Endothelial cell of umbilical vein (primary cell): ENCODE measurements at regions not wholly inside any gene's neighbourhood (a gene's known extent, or its start where the extent isn't known, plus 50 kb on each side); places are given as distances from the start of the nearest gene placed in this dataset.

Source experiments
- BruUV-seq: library from RNA; stranded (reverse); fragments of 400-500 nt; replicated peaks from 2 replicates; lab custom pipeline; 2021; lab: Mats Ljungman, UMichigan
- CTCF ChIA-PET: fragments of 300-600, 350-600 bp; sonication (Branson Sonifier 250); formaldehyde crosslinking; loops from one replicate; lab custom pipeline; 2021; ENCODE audit warnings: antibody characterized with exemption, inconsistent platforms; lab: Charles Lee
- POLR2A ChIA-PET: fragments of 300-600, 350-600 bp; sonication (Branson Sonifier 250); formaldehyde crosslinking; loops from one replicate; lab custom pipeline; 2021; ENCODE audit warnings: antibody characterized with exemption, inconsistent platforms; lab: Charles Lee
- DNase-seq: peaks from one replicate; pipeline ENCODE4 v3.0.0-alpha.2; 2011; ENCODE audit warnings: low read depth, low spot score
- FAIRE-seq: peaks from 2 replicates; lab custom pipeline; 2011; peaks lifted over from hg19 to GRCh38; lab: Jason Lieb, UNC
- H2AFZ ChIP-seq: 2 replicates; pipeline ENCODE4 v1.6.0; 2012; ENCODE audit warnings: low read depth, low read length, control low read depth, inconsistent platforms
- H3K27ac ChIP-seq: 2 replicates; pipeline ENCODE4 v1.5.1; 2011; ENCODE audit warnings: low read depth, mild to moderate bottlenecking, control low read depth, low read length, moderate library complexity; ENCODE audit not compliant: insufficient read depth
- H3K27me3 ChIP-seq, 2 experiments: 2 replicates each; pipeline versions ENCODE4 v1.6.0 to v1.6.1; 2011; ENCODE audit warnings: low read length in 2 of 2, mixed read lengths in 1 of 2; ENCODE audit not compliant: control insufficient read depth in 2 of 2, insufficient read depth in 2 of 2
- H3K36me3 ChIP-seq, 2 experiments: 2 replicates in 1 of 2; 3 replicates in 1 of 2; pipeline ENCODE4 v1.5.1; 2011; ENCODE audit warnings: low read length in 2 of 2, mild to moderate bottlenecking in 1 of 2, moderate library complexity in 1 of 2; ENCODE audit not compliant: control insufficient read depth in 2 of 2, insufficient read depth in 2 of 2; ENCODE audit errors: extremely low read depth in 1 of 2
- H3K4me1 ChIP-seq: 3 replicates; pipeline ENCODE4 v1.5.1; 2011; ENCODE audit warnings: mild to moderate bottlenecking, low read length; ENCODE audit not compliant: control insufficient read depth, insufficient read depth; ENCODE audit errors: extremely low read depth
- H3K4me2 ChIP-seq: 2 replicates; pipeline ENCODE4 v1.6.1; 2011; ENCODE audit warnings: low read length, control low read depth, mixed read lengths; ENCODE audit not compliant: insufficient read depth
- H3K4me3 ChIP-seq, 3 experiments: fragments of 200-600 bp in 1 of 3; sonication (generic), shearing (Covaris generic) in 1 of 3; replicated peaks in 1 of 3; 2 replicates each; pipeline ENCODE4 v1.5.1; 2011 to 2016; ENCODE audit warnings: control low read depth in 3 of 3, low read length in 3 of 3, mild to moderate bottlenecking in 2 of 3, inconsistent platforms in 1 of 3, low read depth in 1 of 3, moderate library complexity in 1 of 3; ENCODE audit not compliant: insufficient read depth in 1 of 3
- H3K79me2 ChIP-seq: 2 replicates; pipeline ENCODE4 v1.6.0; 2012; ENCODE audit warnings: low read length, inconsistent platforms; ENCODE audit not compliant: control insufficient read depth, insufficient read depth
- H3K9ac ChIP-seq: replicated peaks from 2 replicates; pipeline ENCODE3; 2011; ENCODE audit warnings: low read length, control low read depth; ENCODE audit not compliant: insufficient read depth; ENCODE audit errors: extremely low read depth
- H3K9me1 ChIP-seq: replicated peaks from 3 replicates; pipeline ENCODE4 v1.6.0; 2011; ENCODE audit warnings: mild to moderate bottlenecking, low read length; ENCODE audit not compliant: control insufficient read depth, insufficient read depth; ENCODE audit errors: extremely low read depth
- H3K9me3 ChIP-seq: replicated peaks from 2 replicates; pipeline ENCODE4 v1.5.1; 2012; ENCODE audit warnings: low read length, inconsistent platforms; ENCODE audit not compliant: control insufficient read depth, insufficient read depth
- H4K20me1 ChIP-seq: replicated peaks from 2 replicates; pipeline ENCODE3; 2011; ENCODE audit warnings: mild to moderate bottlenecking, low read length; ENCODE audit not compliant: control insufficient read depth, insufficient read depth; ENCODE audit errors: extremely low read depth
- CTCF ChIP-seq, 2 donors: IDR thresholded peaks; 1 replicate in 1 of 2; 2 replicates in 1 of 2; pipeline ENCODE4 v1.5.1; 2011; ENCODE audit warnings: low read length in 2 of 2, mild to moderate bottlenecking in 2 of 2, moderate library complexity in 2 of 2, control low read depth in 1 of 2, inconsistent platforms in 1 of 2, low read depth in 1 of 2; ENCODE audit not compliant: insufficient read depth in 1 of 2; ENCODE audit errors: extremely low read depth in 1 of 2
- EZH2 ChIP-seq: IDR thresholded peaks from 2 replicates; pipeline ENCODE4 v1.6.1; 2012; ENCODE audit warnings: borderline replicate concordance, low read depth, mild to moderate bottlenecking, moderate library complexity, low read length, inconsistent platforms; ENCODE audit not compliant: severe bottlenecking
- FOS ChIP-seq: IDR thresholded peaks from 2 replicates; pipeline ENCODE4 v1.6.1; 2011; ENCODE audit warnings: mild to moderate bottlenecking, low read length, moderate library complexity, borderline replicate concordance; ENCODE audit not compliant: insufficient read depth
- GATA2 ChIP-seq: IDR thresholded peaks from 2 replicates; pipeline ENCODE4 v1.7.0; 2011; ENCODE audit warnings: low read depth, mild to moderate bottlenecking, moderate library complexity, mixed read lengths, low read length; ENCODE audit not compliant: insufficient read length, insufficient read depth
- JUN ChIP-seq: IDR thresholded peaks from 2 replicates; pipeline ENCODE4 v1.6.1; 2011; ENCODE audit warnings: borderline replicate concordance, low read depth; ENCODE audit not compliant: insufficient read length, insufficient read depth
- MAX ChIP-seq: IDR thresholded peaks from 2 replicates; pipeline ENCODE4 v1.6.1; 2011; ENCODE audit not compliant: insufficient read depth, insufficient read length
- MYC ChIP-seq: IDR thresholded peaks from one replicate; pipeline ENCODE4 v1.6.1; 2011; ENCODE audit warnings: mild to moderate bottlenecking, low read depth, low read length
- POLR2A ChIP-seq: IDR thresholded peaks from 2 replicates; pipeline ENCODE4 v1.6.1; 2012; ENCODE audit warnings: low read depth, mild to moderate bottlenecking, control low read depth, low read length
- POLR2AphosphoS5 ChIP-seq: IDR thresholded peaks from 2 replicates; pipeline ENCODE4 v1.6.1; 2012; ENCODE audit warnings: low read depth, mild to moderate bottlenecking, control low read depth, low read length, moderate library complexity; ENCODE audit not compliant: insufficient read depth
- dilution Hi-C: fragments of 300-500 bp; cut with MboI; formaldehyde crosslinking; loops from one replicate; pipeline ENCODE4 v1.15.0; 2019; ENCODE audit warnings: low sequenced_read_pairs; ENCODE audit not compliant: extremely low pct_ligation_motif_present
- intact Hi-C: fragments of 100-400 bp; cut with micrococcal nuclease; formaldehyde crosslinking; loops from one replicate; pipeline ENCODE4 v1.10.0; 2022

- Histone ChIP-seq H4K20me1 (no peaks in the 10 kb centered on the region), H3K9me1 (no peaks in the 10 kb centered on the region), H2AFZ (no peak overlapping the region), H3K79me2 (no peaks in the 10 kb centered on the region), H3K27ac (no peak overlapping the region), H3K4me3 (no peak overlapping the region), H3K9ac (no peak overlapping the region), H3K36me3 (no peaks in the 10 kb centered on the region), H3K4me2 (no peak overlapping the region), H3K27me3 (no peaks in the 10 kb centered on the region), H3K9me3 (no peaks in the 10 kb centered on the region), H3K4me1 (no peaks in the 10 kb centered on the region)
- TF ChIP-seq POLR2A: no peak
- no peak for FAIRE-seq
- dilution Hi-C loops (no loop called here), intact Hi-C loops (no loop called here)
- CTCF ChIA-PET: no interaction called here
- no peak for DNase-seq
- POLR2A ChIA-PET: no interaction called here
- BruUV-seq: no TSS peak
Measured at GRCh38 chr2:147500229-147500628, 344.6 kb upstream of the ACVR2A start.

DNA sequence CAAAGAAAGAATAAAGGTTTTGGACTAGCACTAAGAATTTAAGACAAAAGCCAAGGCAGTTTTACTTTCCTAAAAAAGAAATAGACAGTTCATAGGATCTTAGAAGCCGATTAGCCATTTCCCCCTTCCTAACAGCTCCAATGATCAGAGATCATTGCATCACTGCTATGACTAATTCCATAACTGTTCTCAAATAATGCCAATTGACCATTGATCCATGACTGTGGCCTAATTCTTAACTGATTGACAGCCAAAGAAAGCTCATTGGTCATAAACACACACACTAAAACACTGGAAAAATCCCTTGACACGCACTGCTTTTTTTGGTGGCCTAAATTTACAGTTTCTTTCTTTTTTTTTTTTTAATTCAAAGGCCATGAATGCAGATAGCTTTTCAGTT lies 345.0 kb upstream of the ACVR2A start:
- no peak for TF ChIP-seq CTCF (IDR thresholded peaks at IDR 0.05; ENCODE audit: extremely low read depth in 1 of 2, insufficient read depth in 1 of 2, low read depth in 1 of 2, low read length in 2 of 2)
- TF ChIP-seq MYC: no peak
- no peak for TF ChIP-seq EZH2
- TF ChIP-seq POLR2A: no peak
- TF ChIP-seq POLR2AphosphoS5: no peak
- TF ChIP-seq JUN: no peak
- no peak for TF ChIP-seq GATA2
- no peak for TF ChIP-seq FOS
- no peak for TF ChIP-seq MAX
- dilution Hi-C loops: no loop called here
- POLR2A ChIA-PET: no interaction called here
- FAIRE-seq (no peak), DNase-seq (no peak)
- H3K4me2 ChIP-seq: no peak overlapping the region
- no peak overlapping the region for H3K4me3 ChIP-seq
- no peaks in the 10 kb centered on the region for H3K27me3 ChIP-seq
- no peak overlapping the region for H3K27ac ChIP-seq
- no peak overlapping the region for H3K9ac ChIP-seq
- no peaks in the 10 kb centered on the region for H3K9me3 ChIP-seq
- intact Hi-C loops: no loop called here
- no peaks in the 10 kb centered on the region for H3K9me1 ChIP-seq
- no peaks in the 10 kb centered on the region for H3K4me1 ChIP-seq
- no peak overlapping the region for H2AFZ ChIP-seq
- CTCF ChIA-PET: no interaction called here
- no peaks in the 10 kb centered on the region for H4K20me1 ChIP-seq
- no peaks in the 10 kb centered on the region for H3K36me3 ChIP-seq
- BruUV-seq: no TSS peak
- no peaks in the 10 kb centered on the region for H3K79me2 ChIP-seq
